Keratinocyte (primary cell): ENCODE measurements at regions not wholly inside any gene's neighbourhood (a gene's known extent, or its start where the extent isn't known, plus 50 kb on each side); places are given as distances from the start of the nearest gene placed in this dataset.

Experiments used
- EZH2 ChIP-seq: IDR thresholded peaks from one replicate; pipeline ENCODE4 v1.6.1; 2012; ENCODE audit warnings: inconsistent platforms, mild to moderate bottlenecking, low read length, moderate library complexity
- TF ChIP-seq, protein P1 (sequence below), 3 experiments: IDR thresholded peaks in 1 of 3; conservative IDR thresholded peaks in 1 of 3; optimal IDR thresholded peaks in 1 of 3; 2 replicates in 2 of 3; 3 replicates in 1 of 3; pipeline versions ENCODE3 to v1.5.1; 2011; ENCODE audit warnings: low read length in 3 of 3, mild to moderate bottlenecking in 3 of 3, moderate library complexity in 2 of 3, control low read depth in 1 of 3, inconsistent platforms in 1 of 3; ENCODE audit not compliant: insufficient read depth in 2 of 3; ENCODE audit errors: extremely low read depth in 1 of 3

GRCh38 chr6:43904311-43905123 lies 134.5 kb downstream of the VEGFA start:
- TF ChIP-seq, protein P1, sequence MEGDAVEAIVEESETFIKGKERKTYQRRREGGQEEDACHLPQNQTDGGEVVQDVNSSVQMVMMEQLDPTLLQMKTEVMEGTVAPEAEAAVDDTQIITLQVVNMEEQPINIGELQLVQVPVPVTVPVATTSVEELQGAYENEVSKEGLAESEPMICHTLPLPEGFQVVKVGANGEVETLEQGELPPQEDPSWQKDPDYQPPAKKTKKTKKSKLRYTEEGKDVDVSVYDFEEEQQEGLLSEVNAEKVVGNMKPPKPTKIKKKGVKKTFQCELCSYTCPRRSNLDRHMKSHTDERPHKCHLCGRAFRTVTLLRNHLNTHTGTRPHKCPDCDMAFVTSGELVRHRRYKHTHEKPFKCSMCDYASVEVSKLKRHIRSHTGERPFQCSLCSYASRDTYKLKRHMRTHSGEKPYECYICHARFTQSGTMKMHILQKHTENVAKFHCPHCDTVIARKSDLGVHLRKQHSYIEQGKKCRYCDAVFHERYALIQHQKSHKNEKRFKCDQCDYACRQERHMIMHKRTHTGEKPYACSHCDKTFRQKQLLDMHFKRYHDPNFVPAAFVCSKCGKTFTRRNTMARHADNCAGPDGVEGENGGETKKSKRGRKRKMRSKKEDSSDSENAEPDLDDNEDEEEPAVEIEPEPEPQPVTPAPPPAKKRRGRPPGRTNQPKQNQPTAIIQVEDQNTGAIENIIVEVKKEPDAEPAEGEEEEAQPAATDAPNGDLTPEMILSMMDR (optimal IDR thresholded peaks at IDR 0.05 in 1 of 3, IDR thresholded peaks at IDR 0.05 in 1 of 3, conservative IDR thresholded peaks at IDR 0.05 in 1 of 3; ENCODE audit: extremely low read depth in 1 of 3, insufficient read depth in 2 of 3, low read length in 3 of 3): no peak
- no peak for TF ChIP-seq EZH2
